HL-60 (cell line): ENCODE measurements at regions not wholly inside any gene's neighbourhood (a gene's known extent, or its start where the extent isn't known, plus 50 kb on each side); places are given as distances from the start of the nearest gene placed in this dataset.

ENCODE experiments used
- DNase-seq, 2 experiments: peaks; one replicate each; pipeline ENCODE4 v3.0.0-alpha.2; 2010 to 2020; ENCODE audit warnings: low read depth in 1 of 2, low spot score in 1 of 2
- H3K27ac ChIP-seq: fragments of 250-450 bp; sonication (Bioruptor Pico); replicated peaks from 2 replicates; pipeline ENCODE4 v1.5.1; 2020; ENCODE audit warnings: mild to moderate bottlenecking, moderate library complexity
- H3K27me3 ChIP-seq: fragments of 250-450 bp; sonication (Bioruptor Pico); 2 replicates; pipeline ENCODE4 v1.5.1; 2021; ENCODE audit warnings: mild to moderate bottlenecking, moderate library complexity; ENCODE audit not compliant: insufficient read depth, poor library complexity, severe bottlenecking
- H3K4me3 ChIP-seq: replicated peaks from 2 replicates; pipeline ENCODE4 v1.5.1; 2011; ENCODE audit warnings: mild to moderate bottlenecking, control low read depth, low read length; ENCODE audit not compliant: insufficient read depth
- CTCF ChIP-seq: IDR thresholded peaks from one replicate; pipeline ENCODE4 v1.5.1; 2011; ENCODE audit warnings: low read length, control low read depth, inconsistent platforms; ENCODE audit not compliant: insufficient read depth
- GABPA ChIP-seq: IDR thresholded peaks from 2 replicates; pipeline ENCODE4 v1.6.1; 2012; ENCODE audit warnings: low read depth
- POLR2AphosphoS5 ChIP-seq: IDR thresholded peaks from 2 replicates; pipeline ENCODE4 v1.6.1; 2012; ENCODE audit warnings: low read depth
- REST ChIP-seq: IDR thresholded peaks from 2 replicates; pipeline ENCODE4 v1.6.1; 2012; ENCODE audit warnings: low read depth; ENCODE audit not compliant: insufficient replicate concordance
- SPI1 ChIP-seq: IDR thresholded peaks from 2 replicates; pipeline ENCODE4 v1.6.1; 2012; ENCODE audit warnings: low read depth, mild to moderate bottlenecking, borderline replicate concordance

- no peak overlapping the region for H3K27ac ChIP-seq
- H3K27me3 ChIP-seq, result no peaks in the 10 kb centered on the region
- H3K4me3 ChIP-seq, result no peak overlapping the region
- TF ChIP-seq SPI1 (no peak), REST (no peak), POLR2AphosphoS5 (no peak), CTCF (no peak), GABPA (no peak)
- DNase-seq, result no peak
These were observed 285.9 kb upstream of the SMIM30 start for GRCh38 chr7:113404245-113404644.

- Histone ChIP-seq H3K4me3 (no peak overlapping the region), H3K27ac (no peak overlapping the region), H3K27me3 (no peaks in the 10 kb centered on the region)
- DNase-seq, result no peak
- no peak for TF ChIP-seq POLR2AphosphoS5
These were observed 284.1 kb upstream of the SMIM30 start for GRCh38 chr7:113402482-113402881.

- no peak for DNase-seq
- no peaks in the 10 kb centered on the region for H3K27me3 ChIP-seq
- no peak overlapping the region for H3K27ac ChIP-seq
- no peak overlapping the region for H3K4me3 ChIP-seq
- TF ChIP-seq POLR2AphosphoS5, result no peak
- TF ChIP-seq GABPA, result no peak
These were observed 283.7 kb upstream of the SMIM30 start for GRCh38 chr7:113402005-113402404.

GRCh38 chr7:113394856-113395255 lies 276.5 kb upstream of the SMIM30 start:
- H3K4me3 ChIP-seq, result no peak overlapping the region
- no peak overlapping the region for H3K27ac ChIP-seq
- no peaks in the 10 kb centered on the region for H3K27me3 ChIP-seq
- no peak for DNase-seq
- TF ChIP-seq REST, result no peak
- TF ChIP-seq GABPA, result no peak
- TF ChIP-seq CTCF, result no peak
- no peak for TF ChIP-seq SPI1

GRCh38 chr7:113392841-113393540 lies 274.6 kb upstream of the SMIM30 start:
- no peak overlapping the region for H3K27ac ChIP-seq

More at GRCh38 chr7:113392841-113393540, 274.6 kb upstream of the SMIM30 start:
- Histone ChIP-seq H3K4me3 (no peak overlapping the region), H3K27me3 (no peaks in the 10 kb centered on the region)
- DNase-seq, result no peak
- no peak for TF ChIP-seq CTCF
- TF ChIP-seq POLR2AphosphoS5, result no peak
- no peak for TF ChIP-seq GABPA
- no peak for TF ChIP-seq REST
- no peak for TF ChIP-seq SPI1
